SK-N-SH treated with all-trans-retinoic acid at 6 μM for 48 hours (cell line): ENCODE measurements at regions not wholly inside any gene's neighbourhood (a gene's known extent, or its start where the extent isn't known, plus 50 kb on each side); places are given as distances from the start of the nearest gene placed in this dataset.

ENCODE experiments used
- ATAC-seq: fragments of 200-7000 bp; cut with Tn5 transposase; 3 replicates; pipeline ENCODE4 v1.9.1; 2020; ENCODE audit warnings: mild to moderate bottlenecking, moderate library complexity
- ARNTL ChIP-seq: fragments of 450-650 bp; formaldehyde crosslinking; IDR thresholded peaks from 2 replicates; pipeline ENCODE4 v1.5.0; 2020; ENCODE audit warnings: low read depth, mild to moderate bottlenecking, moderate library complexity, borderline replicate concordance
- BACH2 ChIP-seq: fragments of 250-450 bp; sonication (Bioruptor Pico); IDR thresholded peaks from 2 replicates; pipeline ENCODE4 v1.9.0; 2021; ENCODE audit warnings: mild to moderate bottlenecking, borderline replicate concordance
- CREB5 ChIP-seq: fragments of 250-450 bp; sonication (Bioruptor Pico); IDR thresholded peaks from 2 replicates; pipeline ENCODE4 v1.5.1; 2020; ENCODE audit warnings: low read depth, mild to moderate bottlenecking, moderate library complexity
- CSDC2 ChIP-seq: fragments of 250-450 bp; sonication (Bioruptor Pico); IDR thresholded peaks from 2 replicates; pipeline ENCODE4 v1.5.0; 2020; ENCODE audit warnings: mild to moderate bottlenecking, moderate library complexity
- ESRRG ChIP-seq: fragments of 250-450 bp; sonication (Bioruptor Pico); IDR thresholded peaks from 2 replicates; pipeline ENCODE4 v1.6.1; 2021; ENCODE audit warnings: mild to moderate bottlenecking
- ISL1 ChIP-seq: fragments of 250-450 bp; sonication (Bioruptor Pico); IDR thresholded peaks from 2 replicates; pipeline ENCODE4 v2.1.2; 2022; ENCODE audit warnings: mild to moderate bottlenecking, moderate library complexity
- PATZ1 ChIP-seq: fragments of 250-450 bp; sonication (Bioruptor Pico); IDR thresholded peaks from 2 replicates; pipeline ENCODE4 v1.8.0; 2020; ENCODE audit warnings: mild to moderate bottlenecking, moderate library complexity, borderline replicate concordance
- POU6F1 ChIP-seq: fragments of 250-450 bp; sonication (Bioruptor Pico); IDR thresholded peaks from 2 replicates; pipeline ENCODE4 v1.8.0; 2021; ENCODE audit warnings: low read depth, mild to moderate bottlenecking, moderate library complexity, borderline replicate concordance
- PPARA ChIP-seq: fragments of 250-450 bp; sonication (Bioruptor Pico); IDR thresholded peaks from 2 replicates; pipeline ENCODE4 v1.5.0; 2020; ENCODE audit warnings: mild to moderate bottlenecking, borderline replicate concordance
- RARB ChIP-seq: fragments of 250-450 bp; sonication (Bioruptor Pico); IDR thresholded peaks from 2 replicates; pipeline ENCODE4 v1.8.0; 2021; ENCODE audit warnings: mild to moderate bottlenecking, moderate library complexity
- SNAI2 ChIP-seq: fragments of 250-450 bp; sonication (Bioruptor Pico); IDR thresholded peaks from 2 replicates; pipeline ENCODE4 v1.5.0; 2020; ENCODE audit warnings: mild to moderate bottlenecking, moderate library complexity
- ZC3H10 ChIP-seq: fragments of 250-450 bp; sonication (Bioruptor Pico); IDR thresholded peaks from 2 replicates; pipeline ENCODE4 v1.5.1; 2021; ENCODE audit warnings: mild to moderate bottlenecking, moderate library complexity
- ZNF565 ChIP-seq: fragments of 450-650 bp; formaldehyde crosslinking; conservative IDR thresholded peaks from 2 replicates; pipeline ENCODE4 v1.5.0; 2020; ENCODE audit warnings: low read depth, mild to moderate bottlenecking, moderate library complexity
- ZNF70 ChIP-seq: fragments of 450-650 bp; formaldehyde crosslinking; IDR thresholded peaks from 2 replicates; pipeline ENCODE4 v1.5.0; 2020; ENCODE audit warnings: mild to moderate bottlenecking, moderate library complexity
- ZNF8 ChIP-seq: fragments of 450-650 bp; formaldehyde crosslinking; IDR thresholded peaks from 2 replicates; pipeline ENCODE4 v1.5.0; 2020; ENCODE audit warnings: mild to moderate bottlenecking, moderate library complexity
- TF ChIP-seq, protein P1 (sequence below): fragments of 250-450 bp; sonication (Bioruptor Pico); IDR thresholded peaks from 2 replicates; pipeline ENCODE4 v1.5.1; 2021; ENCODE audit warnings: mild to moderate bottlenecking, moderate library complexity
- TF ChIP-seq, protein P2 (sequence below): fragments of 250-450 bp; sonication (Bioruptor Pico); IDR thresholded peaks from 2 replicates; pipeline ENCODE4 v1.5.0; 2020; ENCODE audit warnings: mild to moderate bottlenecking, moderate library complexity

DNA sequence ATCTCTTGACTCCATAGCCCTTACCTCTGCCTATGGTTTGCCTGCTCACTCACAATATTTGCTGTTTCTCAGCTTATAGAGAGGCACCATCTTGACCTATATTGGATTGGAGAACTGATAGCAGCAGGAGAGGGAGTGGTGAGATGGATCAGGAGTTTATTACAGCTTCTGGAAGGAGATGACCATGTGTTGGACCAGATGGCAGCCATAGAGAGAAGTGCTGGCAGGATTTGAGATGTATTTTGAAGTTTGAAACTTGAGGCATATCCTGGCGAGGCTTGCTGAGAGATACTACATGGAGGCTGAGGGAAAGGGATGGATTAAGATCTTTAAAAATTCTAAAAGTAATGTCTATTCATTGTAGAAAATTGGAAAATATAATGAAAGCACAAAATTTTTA is 198.0 kb upstream of the ZFP64 start:
- TF ChIP-seq CSDC2 (CRISPR knock-in tag) (no peak), BACH2 (no peak), ARNTL (CRISPR knock-in tag) (no peak), ESRRG (CRISPR knock-in tag) (no peak), ZNF8 (CRISPR knock-in tag) (no peak), RARB (CRISPR knock-in tag) (no peak), PPARA (CRISPR knock-in tag) (no peak), ISL1 (no peak), ZNF70 (CRISPR knock-in tag) (no peak), SNAI2 (no peak)
- TF ChIP-seq, protein P1, sequence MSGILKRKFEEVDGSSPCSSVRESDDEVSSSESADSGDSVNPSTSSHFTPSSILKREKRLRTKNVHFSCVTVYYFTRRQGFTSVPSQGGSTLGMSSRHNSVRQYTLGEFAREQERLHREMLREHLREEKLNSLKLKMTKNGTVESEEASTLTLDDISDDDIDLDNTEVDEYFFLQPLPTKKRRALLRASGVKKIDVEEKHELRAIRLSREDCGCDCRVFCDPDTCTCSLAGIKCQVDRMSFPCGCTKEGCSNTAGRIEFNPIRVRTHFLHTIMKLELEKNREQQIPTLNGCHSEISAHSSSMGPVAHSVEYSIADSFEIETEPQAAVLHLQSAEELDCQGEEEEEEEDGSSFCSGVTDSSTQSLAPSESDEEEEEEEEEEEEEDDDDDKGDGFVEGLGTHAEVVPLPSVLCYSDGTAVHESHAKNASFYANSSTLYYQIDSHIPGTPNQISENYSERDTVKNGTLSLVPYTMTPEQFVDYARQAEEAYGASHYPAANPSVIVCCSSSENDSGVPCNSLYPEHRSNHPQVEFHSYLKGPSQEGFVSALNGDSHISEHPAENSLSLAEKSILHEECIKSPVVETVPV (CRISPR knock-in tag) = no peak
- TF ChIP-seq, protein P2, sequence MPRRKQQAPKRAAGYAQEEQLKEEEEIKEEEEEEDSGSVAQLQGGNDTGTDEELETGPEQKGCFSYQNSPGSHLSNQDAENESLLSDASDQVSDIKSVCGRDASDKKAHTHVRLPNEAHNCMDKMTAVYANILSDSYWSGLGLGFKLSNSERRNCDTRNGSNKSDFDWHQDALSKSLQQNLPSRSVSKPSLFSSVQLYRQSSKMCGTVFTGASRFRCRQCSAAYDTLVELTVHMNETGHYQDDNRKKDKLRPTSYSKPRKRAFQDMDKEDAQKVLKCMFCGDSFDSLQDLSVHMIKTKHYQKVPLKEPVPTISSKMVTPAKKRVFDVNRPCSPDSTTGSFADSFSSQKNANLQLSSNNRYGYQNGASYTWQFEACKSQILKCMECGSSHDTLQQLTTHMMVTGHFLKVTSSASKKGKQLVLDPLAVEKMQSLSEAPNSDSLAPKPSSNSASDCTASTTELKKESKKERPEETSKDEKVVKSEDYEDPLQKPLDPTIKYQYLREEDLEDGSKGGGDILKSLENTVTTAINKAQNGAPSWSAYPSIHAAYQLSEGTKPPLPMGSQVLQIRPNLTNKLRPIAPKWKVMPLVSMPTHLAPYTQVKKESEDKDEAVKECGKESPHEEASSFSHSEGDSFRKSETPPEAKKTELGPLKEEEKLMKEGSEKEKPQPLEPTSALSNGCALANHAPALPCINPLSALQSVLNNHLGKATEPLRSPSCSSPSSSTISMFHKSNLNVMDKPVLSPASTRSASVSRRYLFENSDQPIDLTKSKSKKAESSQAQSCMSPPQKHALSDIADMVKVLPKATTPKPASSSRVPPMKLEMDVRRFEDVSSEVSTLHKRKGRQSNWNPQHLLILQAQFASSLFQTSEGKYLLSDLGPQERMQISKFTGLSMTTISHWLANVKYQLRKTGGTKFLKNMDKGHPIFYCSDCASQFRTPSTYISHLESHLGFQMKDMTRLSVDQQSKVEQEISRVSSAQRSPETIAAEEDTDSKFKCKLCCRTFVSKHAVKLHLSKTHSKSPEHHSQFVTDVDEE = no peak

DNA sequence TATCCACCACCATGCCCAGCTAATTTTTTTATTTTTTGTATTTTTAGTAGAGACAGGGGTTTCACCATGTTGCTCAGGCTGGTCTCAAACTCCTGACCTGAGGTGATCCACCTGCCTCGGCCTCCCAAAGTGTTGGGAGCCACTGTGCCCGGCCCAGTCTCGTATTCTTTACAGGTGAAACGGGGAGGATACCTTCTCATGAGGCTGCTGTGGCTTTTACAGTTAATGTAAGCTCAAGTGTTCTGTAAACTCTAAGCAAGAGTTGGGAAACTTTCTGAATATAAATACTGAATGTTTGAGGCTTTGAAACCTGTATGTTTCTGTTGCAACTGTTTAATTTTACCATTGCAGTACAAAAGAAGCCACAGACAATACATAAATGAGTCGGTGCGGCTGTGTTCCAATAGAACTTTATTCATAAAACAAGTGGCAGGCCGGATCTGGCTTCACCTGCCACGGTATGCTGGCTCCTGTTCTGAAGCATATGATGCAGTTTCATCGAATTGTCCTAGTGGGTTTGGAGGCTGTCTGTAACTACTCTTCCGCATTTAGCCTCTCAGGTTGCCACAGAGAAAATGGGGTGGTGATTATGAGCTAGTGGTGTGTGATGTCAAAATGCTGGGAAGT is 192.5 kb upstream of the ZFP64 start:
- ATAC-seq = no peak
- TF ChIP-seq RARB (CRISPR knock-in tag) (no peak), ISL1 (no peak), ZNF565 (no peak), ZNF70 (CRISPR knock-in tag) (no peak), CREB5 (CRISPR knock-in tag) (no peak)
- TF ChIP-seq, all 23 proteins: peak for 0

More for the DNA sequence above, 198.0 kb upstream of the ZFP64 start:
- ATAC-seq = no peak

DNA sequence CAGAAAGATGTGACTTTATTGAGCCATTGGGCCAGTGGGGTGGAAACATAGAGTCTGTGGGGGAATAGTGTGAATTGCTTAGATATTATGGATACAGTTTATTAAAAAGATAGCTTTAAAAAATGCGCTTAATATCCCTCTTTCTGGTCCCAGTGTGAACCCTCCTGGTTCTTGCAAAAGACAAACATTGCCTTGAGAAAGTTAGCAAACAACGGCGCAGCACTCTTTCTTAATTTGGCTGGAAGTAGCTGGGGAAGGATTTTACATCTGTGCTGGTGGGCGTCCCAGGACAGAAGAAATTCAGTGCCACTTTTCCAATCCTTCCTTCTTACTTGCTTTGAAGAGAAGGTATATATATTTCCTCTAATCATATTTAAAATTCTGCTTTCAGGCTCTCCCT is 191.4 kb upstream of the ZFP64 start:
- TF ChIP-seq PATZ1 (CRISPR knock-in tag) (no peak), ZC3H10 (CRISPR knock-in tag) (no peak), BACH2 (no peak), ISL1 (no peak)
- ATAC-seq = no peak

DNA sequence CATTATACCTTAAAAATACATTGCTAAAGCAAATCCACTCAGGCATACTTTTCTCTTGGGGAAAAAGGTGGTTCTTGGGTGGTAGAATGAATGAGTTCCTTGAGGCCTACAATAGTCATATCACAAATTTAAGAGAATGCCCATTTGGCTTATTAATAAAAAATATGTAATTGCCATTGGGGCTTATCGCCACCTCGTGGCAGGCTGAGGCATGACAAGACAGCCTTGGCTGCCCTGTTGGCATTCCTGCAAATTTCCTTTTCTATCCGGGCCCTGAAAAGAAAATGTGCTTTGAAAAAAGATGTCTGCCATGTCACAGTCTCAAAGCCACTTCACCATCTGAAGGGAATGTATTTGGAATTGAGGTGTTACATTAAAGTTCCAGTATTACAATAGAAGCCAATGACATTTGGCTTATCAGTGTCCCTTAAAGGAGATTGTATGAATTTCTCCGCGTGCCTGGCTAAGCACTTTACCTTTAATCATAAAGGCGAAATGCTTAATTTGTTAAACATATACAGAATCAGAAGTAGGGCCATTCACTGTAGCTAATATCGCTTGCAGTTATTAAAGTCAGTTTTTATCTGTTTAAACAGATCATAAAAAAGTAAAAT is 188.3 kb upstream of the ZFP64 start:
- ATAC-seq = no peak
- TF ChIP-seq ESRRG (CRISPR knock-in tag) (no peak), POU6F1 (CRISPR knock-in tag) (no peak), ZNF70 (CRISPR knock-in tag) (no peak), SNAI2 (no peak), ZNF565 (no peak), CREB5 (CRISPR knock-in tag) (no peak)
- TF ChIP-seq, protein P2 = no peak
- TF ChIP-seq, protein P1 (CRISPR knock-in tag) = no peak
